ENCODE measurements at regions not wholly inside any gene's neighbourhood (a gene's known extent, or its start where the extent isn't known, plus 50 kb on each side); places are given as distances from the start of the nearest gene placed in this dataset.

DNA sequence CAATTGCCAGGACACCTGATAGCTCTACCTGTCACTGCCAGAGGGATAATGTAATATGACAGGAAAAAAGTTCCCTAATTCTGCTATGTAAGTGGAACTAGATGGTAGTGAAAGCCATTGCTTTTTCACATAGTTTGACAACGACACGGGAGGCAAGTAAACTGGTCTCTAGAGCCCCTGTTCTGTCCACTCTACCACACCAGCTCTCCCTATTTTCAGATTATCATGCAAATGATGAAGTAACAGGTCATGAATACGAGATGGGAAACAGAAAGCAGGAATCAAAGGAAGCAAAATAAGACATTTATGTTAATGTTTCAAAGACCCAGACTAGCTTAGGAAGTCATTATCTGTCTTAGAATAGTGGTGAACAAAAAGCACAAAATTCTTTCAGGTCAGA is 56.2 kb downstream of the TAF11L14 start:
- no peak for DNase-seq (ENCODE audit: extremely low read depth, low read depth)
- H3K4me3 ChIP-seq (replicated peaks; ENCODE audit: low read depth, low read length): no peak overlapping the region
- TF ChIP-seq, protein P1, sequence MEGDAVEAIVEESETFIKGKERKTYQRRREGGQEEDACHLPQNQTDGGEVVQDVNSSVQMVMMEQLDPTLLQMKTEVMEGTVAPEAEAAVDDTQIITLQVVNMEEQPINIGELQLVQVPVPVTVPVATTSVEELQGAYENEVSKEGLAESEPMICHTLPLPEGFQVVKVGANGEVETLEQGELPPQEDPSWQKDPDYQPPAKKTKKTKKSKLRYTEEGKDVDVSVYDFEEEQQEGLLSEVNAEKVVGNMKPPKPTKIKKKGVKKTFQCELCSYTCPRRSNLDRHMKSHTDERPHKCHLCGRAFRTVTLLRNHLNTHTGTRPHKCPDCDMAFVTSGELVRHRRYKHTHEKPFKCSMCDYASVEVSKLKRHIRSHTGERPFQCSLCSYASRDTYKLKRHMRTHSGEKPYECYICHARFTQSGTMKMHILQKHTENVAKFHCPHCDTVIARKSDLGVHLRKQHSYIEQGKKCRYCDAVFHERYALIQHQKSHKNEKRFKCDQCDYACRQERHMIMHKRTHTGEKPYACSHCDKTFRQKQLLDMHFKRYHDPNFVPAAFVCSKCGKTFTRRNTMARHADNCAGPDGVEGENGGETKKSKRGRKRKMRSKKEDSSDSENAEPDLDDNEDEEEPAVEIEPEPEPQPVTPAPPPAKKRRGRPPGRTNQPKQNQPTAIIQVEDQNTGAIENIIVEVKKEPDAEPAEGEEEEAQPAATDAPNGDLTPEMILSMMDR (IDR thresholded peaks at IDR 0.05; ENCODE audit: low read depth, low read length, missing control alignments): no peak

DNA sequence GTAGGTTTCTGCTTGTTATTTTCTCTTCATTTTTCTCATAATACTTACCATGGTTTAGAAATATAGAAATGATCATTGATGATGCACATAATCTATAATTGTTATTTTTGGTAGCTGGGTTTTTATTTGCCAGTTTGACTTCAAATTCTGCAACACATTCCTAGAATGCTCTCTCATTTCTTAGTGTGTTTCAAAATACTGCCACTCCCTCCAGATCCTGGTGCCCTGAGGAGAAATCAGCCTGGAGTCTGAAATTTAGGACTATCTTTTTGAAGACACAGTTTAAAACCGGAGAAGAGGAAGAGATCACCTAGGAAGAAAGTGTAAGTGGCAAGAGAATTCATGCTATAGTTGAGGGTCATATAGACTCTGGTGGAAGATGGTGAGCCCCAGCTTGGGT is 57.5 kb downstream of the TAF11L14 start:
- TF ChIP-seq, protein P1 (IDR thresholded peaks at IDR 0.05; ENCODE audit: low read depth, low read length, missing control alignments): no peak
- no peak for DNase-seq (ENCODE audit: extremely low read depth, low read depth)
- no peak overlapping the region for H3K4me3 ChIP-seq (replicated peaks; ENCODE audit: low read depth, low read length)

- DNase-seq (ENCODE audit: extremely low read depth, low read depth): no peak
- TF ChIP-seq, protein P1 (IDR thresholded peaks at IDR 0.05; ENCODE audit: low read depth, low read length, missing control alignments): no peak
These were observed 60.1 kb downstream of the TAF11L14 start for GRCh38 chr5:17694371-17694770.

DNA sequence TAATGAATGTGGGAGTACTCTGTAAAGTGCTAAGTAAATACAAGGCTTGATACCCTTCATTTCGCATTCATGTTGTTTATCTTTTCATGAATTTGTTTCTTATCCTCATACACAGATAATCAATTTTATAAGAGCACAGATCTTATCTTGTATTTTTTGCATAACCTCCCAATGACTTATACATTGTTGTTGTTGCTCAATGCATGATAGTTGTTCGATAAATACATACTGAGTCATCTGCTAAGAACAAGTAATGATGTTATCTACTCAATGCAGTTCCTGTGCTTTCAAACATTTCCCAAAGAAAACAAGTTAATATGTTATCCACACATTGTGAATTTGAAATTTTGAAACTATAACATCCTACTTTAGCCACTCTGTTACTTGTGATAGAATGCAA is 60.7 kb downstream of the TAF11L14 start:
- DNase-seq (ENCODE audit: extremely low read depth, low read depth): no peak
- H3K4me3 ChIP-seq (replicated peaks; ENCODE audit: low read depth, low read length): no peak overlapping the region
- TF ChIP-seq, protein P1 (IDR thresholded peaks at IDR 0.05; ENCODE audit: low read depth, low read length, missing control alignments): no peak

More at GRCh38 chr5:17694371-17694770, 60.1 kb downstream of the TAF11L14 start:
- no peak overlapping the region for H3K4me3 ChIP-seq (replicated peaks; ENCODE audit: low read depth, low read length)

- no peak for DNase-seq (ENCODE audit: extremely low read depth, low read depth)
- TF ChIP-seq, protein P1 (IDR thresholded peaks at IDR 0.05; ENCODE audit: low read depth, low read length, missing control alignments): no peak
- no peak overlapping the region for H3K4me3 ChIP-seq (replicated peaks; ENCODE audit: low read depth, low read length)
These were observed 62.4 kb downstream of the TAF11L14 start for GRCh38 chr5:17696627-17697026.

GRCh38 chr5:17697671-17698070 is 63.4 kb downstream of the TAF11L14 start:
- no peak overlapping the region for H3K4me3 ChIP-seq (replicated peaks; ENCODE audit: low read depth, low read length)
- DNase-seq (ENCODE audit: extremely low read depth, low read depth): no peak
- TF ChIP-seq, protein P1 (IDR thresholded peaks at IDR 0.05; ENCODE audit: low read depth, low read length, missing control alignments): no peak

DNA sequence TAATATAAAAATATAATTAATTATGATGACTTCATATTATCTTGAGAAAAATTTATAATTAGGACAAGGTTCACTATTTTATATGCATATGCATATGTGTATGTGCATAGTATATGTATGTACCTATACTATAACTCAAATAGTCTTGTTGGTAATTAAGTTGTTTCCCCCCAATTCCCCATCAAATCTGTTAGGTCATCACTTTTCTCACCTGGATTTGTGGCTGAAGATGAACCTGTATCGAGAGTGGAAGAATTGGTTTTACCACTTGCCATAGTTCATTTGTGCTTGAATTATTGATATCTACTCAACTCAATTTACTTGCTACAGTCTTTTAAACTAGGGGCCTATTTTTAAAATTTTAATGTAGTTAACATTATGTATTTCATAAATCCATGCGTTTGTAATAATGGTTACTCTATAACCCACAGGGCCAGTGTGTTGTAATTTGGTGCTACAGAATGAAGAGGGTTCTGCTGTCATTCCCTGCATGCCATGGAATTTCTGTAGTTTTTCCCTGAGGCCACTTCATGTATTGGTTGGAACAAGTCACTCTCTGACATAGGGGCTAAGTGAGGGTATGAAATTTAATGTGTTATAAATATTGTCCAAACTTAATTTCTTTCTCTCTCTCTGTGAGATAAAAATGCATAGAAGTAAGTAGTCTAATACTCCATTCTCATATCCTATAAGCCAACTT is 74.9 kb downstream of the TAF11L14 start:
- H3K4me3 ChIP-seq (replicated peaks; ENCODE audit: low read depth, low read length): no peak overlapping the region
- DNase-seq (ENCODE audit: extremely low read depth, low read depth): no peak
- TF ChIP-seq, protein P1 (IDR thresholded peaks at IDR 0.05; ENCODE audit: low read depth, low read length, missing control alignments): no peak

Measured in HFF-Myc (cell line).